ENCODE measurements at regions not wholly inside any gene's neighbourhood (a gene's known extent, or its start where the extent isn't known, plus 50 kb on each side); places are given as distances from the start of the nearest gene placed in this dataset.
A peak's percentile ranks its signal among the peaks of the same experiment; 100 is the strongest.
"Not testable (repeated sequence)": the region's sequence is repeated elsewhere in the genome, so short reads cannot be mapped to it uniquely, and the experiment has no call there.

DNA sequence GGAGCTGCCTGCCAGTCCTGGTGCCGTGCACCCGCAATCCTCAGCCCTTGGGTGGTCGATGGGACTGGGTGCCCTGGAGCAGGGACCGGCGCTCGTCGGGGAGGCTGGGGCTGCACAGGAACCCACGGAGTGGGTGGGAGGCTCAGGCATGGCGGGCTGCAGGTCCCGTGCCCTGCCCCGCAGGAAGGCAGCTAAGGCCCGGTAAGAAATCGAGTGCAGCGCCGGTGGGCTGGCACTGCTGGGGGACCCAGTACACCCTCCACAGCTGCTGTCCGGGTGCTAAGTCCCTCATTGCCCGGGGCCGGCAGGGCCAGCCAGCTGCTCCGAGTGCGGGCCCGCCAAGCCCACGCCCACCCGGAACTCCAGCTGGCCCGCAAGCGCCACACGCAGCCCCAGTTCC, 153.7 kb downstream of the FAM174A start:
- H3K36me3 Mint-ChIP-seq; H3K9me3 Mint-ChIP-seq; H3K27ac Mint-ChIP-seq; ATAC-seq; DNase-seq (ENCODE audit: low spot score in 2 of 2): not testable (repeated sequence)

DNA sequence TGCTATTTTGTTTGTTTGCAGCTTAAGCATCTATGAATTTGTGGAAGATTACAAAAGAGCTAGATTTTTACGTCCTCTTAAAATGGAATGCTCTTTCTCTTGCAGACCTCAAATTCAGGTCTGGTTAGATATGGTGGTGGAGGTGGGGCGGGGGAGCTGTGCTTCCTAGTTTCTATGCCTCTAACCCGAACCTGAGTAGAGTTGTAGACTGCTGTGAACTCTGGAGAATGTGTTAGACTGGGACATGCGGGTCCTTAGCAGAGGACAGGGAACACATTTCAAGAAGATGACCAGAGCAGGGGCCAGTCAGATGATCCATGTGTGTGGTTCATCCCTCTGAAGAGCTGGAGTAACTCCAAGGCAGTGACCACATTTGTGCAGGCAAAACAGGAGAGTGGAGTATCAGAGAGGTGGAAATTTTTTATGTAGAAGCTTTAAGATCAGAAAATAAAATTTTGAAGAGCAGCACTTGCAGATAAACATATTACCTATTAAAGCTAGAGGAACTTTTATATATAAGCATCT, 154.9 kb downstream of the FAM174A start:
- Mint-ChIP-seq H3K27ac (no peak overlapping the region), H3K9me3 (no peaks in the 10 kb centered on the region), H3K36me3 (no peaks in the 10 kb centered on the region)
- DNase-seq (ENCODE audit: low spot score in 2 of 2) (no peak), ATAC-seq (no peak)

DNA sequence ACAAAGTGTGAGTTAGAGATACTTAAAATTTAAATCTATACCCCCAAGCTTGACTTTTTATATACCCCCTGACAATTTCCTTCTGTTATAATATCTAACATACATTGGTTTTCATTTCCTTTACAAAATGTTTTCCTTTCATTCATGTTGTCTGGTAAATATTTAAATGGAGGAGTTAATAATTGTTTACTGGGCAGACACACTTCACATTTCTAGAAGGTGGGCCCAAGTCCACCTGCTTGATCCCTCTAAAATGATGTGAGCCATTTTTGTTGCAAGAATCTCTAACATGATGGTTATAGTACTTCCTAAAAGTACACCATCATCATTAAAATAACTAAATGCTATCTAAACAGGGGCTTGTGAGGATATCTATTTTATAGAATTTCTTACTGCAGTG, 155.9 kb downstream of the FAM174A start:
- no peaks in the 10 kb centered on the region for H3K36me3 Mint-ChIP-seq

DNA sequence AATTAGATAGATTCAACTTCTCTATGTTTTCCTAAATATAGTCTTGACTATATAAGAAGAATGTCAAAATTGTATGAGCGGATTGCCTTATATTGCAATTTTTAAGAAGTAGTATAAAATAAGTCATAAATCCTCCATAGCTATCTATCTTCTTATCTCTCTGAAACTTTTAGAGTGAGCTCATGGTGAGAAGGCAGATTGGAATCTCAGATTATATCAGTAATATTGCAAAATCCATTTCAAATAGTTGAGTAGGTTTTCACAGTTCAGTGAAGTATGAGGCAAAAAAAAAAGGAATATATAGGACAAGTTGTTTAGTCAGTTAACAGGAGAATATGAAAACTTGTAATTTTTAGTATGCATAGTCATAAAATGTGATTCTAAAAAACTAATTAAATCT, 156.4 kb downstream of the FAM174A start:
- H3K36me3 Mint-ChIP-seq = no peaks in the 10 kb centered on the region
- ATAC-seq = no peak
- no peak for DNase-seq (ENCODE audit: low spot score in 2 of 2)
- no peak overlapping the region for H3K27ac Mint-ChIP-seq
- no peaks in the 10 kb centered on the region for H3K9me3 Mint-ChIP-seq

More for the DNA sequence above, 155.9 kb downstream of the FAM174A start:
- Mint-ChIP-seq H3K9me3 (no peaks in the 10 kb centered on the region), H3K27ac (no peak overlapping the region)
- DNase-seq (ENCODE audit: low spot score in 2 of 2) = no peak
- no peak for ATAC-seq

DNA sequence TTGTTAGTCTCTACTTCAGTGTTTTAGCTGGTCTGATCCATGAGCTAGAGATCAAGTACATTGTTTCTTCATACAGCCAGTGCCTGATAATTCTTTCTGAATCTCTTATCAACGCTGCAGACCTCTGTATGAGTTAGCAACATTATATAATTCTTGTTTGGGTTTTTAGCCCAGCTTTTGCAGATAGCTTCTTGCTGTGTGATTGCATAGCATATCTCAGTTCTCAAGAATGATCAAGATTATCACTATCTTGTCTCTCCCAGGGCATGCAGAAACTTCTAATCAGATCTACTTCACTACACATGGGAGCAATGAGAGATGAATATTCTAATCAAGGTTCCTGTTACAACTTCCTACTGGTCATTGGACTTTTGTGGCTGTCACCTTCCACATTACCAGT, 158.3 kb downstream of the FAM174A start:
- H3K27ac Mint-ChIP-seq = no peak overlapping the region
- no peak for ATAC-seq
- no peak for DNase-seq (ENCODE audit: low spot score in 2 of 2)
- H3K9me3 Mint-ChIP-seq = no peaks in the 10 kb centered on the region
- H3K36me3 Mint-ChIP-seq = no peaks in the 10 kb centered on the region

DNA sequence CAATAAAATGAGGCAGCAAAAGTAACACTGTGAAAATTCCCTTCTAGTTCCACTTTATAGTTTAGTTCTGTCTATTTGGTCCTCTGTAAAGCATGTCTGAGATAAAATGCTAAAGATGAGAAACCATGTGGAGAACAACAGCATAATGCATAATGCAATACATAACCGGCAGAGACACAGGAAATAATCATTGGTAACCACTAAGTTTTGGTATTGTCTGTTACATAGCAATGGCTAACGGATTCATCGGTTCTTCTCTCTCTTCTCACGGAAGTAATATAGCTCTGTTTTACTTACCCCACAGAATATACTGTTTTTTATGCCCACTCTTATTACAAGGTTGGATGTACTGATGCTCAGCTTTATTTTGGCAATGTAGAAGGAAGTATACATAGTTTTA, 158.9 kb downstream of the FAM174A start:
- Mint-ChIP-seq H3K27ac (no peak overlapping the region), H3K36me3 (no peaks in the 10 kb centered on the region), H3K9me3 (no peaks in the 10 kb centered on the region)
- no peak for DNase-seq (ENCODE audit: low spot score in 2 of 2)
- ATAC-seq = no peak

DNA sequence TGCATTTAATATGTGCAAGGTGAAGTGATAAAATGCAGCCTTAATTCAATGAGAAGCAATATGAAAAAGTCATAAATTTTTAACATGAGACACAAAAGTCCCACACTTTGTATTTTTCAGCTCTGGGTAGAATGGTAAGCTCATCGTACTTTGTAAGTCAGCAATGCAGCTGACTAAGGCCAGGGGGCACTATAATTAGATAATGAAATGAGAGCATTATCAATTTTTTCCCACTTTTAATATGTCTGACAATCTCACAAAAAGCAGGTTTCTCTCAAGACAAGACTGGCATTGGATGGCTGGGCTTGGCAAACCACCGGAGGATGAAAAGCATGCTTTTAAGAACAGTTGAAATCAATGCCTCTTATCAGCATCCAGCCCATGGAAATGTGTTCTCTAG, 162.8 kb downstream of the FAM174A start:
- Mint-ChIP-seq H3K27ac (no peak overlapping the region), H3K36me3 (no peaks in the 10 kb centered on the region), H3K9me3 (peaks cover 0 to 6% of the 10 kb centered on the region in 2 donors)
- ATAC-seq (no peak), DNase-seq (ENCODE audit: low spot score in 2 of 2) (no peak)

DNA sequence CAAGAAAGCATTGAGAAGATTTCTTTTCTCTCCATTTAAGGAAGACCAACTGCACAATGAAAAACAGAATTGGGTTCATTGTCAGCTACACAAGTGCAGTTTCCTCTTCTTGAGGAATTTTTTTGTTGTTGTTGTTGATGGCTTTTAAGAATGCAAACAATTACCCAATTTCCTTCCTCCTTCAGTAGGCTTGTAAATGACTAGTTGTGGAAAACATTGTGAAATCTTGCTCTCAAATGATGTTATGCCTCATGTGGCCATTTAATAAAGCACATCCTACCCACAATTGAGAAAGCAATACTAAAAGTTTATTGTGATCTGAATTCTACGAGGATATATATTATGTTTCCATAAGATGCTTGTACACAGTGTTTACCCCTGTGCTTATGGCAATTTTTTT, 171.6 kb downstream of the FAM174A start:
- no peak overlapping the region for H3K27ac Mint-ChIP-seq
- no peaks in the 10 kb centered on the region for H3K9me3 Mint-ChIP-seq
- no peak for DNase-seq (ENCODE audit: low spot score in 2 of 2)
- no peak for ATAC-seq
- no peaks in the 10 kb centered on the region for H3K36me3 Mint-ChIP-seq

DNA sequence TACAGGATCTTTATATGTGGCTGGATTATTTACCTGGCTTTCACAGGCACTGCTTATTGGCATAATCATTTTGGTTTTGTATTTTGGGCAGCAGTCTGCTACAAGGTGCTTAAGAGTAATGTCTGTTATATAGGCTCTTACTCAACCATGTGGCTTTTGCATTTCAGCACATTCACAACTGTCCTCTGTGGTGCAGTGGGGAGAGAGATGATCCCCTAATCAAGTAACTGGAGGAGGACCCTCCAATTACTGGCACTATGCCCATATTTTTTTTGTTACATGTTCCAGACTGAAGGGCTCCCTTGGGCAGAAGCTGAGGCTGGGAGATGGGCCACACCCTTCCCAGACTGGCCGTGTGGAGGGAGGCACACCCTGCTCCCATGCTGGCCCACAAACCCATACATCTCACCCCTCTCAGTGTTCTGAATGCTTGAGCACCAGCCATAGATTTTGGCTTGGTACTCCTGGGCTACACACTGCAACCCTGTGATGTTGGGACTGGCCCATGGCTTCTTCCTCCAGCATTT, 173.5 kb downstream of the FAM174A start:
- no peaks in the 10 kb centered on the region for H3K9me3 Mint-ChIP-seq
- H3K36me3 Mint-ChIP-seq = no peaks in the 10 kb centered on the region
- DNase-seq (ENCODE audit: low spot score in 2 of 2) = no peak
- ATAC-seq = no peak
- no peak overlapping the region for H3K27ac Mint-ChIP-seq

DNA sequence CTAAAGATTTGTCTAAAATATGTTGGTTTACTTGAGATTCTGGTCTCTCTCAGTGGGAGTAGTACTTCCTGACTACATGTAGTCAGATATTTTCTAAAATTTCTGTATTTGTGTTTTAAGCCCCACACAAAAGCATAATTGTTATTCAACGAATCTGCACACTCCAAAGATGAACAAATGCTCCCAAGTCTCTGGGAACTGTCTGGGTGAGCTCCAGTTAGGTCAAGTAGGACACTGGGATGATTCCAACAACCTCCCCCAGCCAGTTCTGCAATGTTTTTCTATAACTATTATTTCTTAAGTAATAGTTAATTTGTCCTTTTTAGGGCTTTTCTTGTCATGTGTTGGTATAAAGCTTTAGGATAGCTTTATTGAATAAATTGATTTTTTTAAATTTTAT, 174.6 kb downstream of the FAM174A start:
- DNase-seq (ENCODE audit: low spot score in 2 of 2) (no peak), ATAC-seq (no peak)
- H3K9me3 Mint-ChIP-seq = no peaks in the 10 kb centered on the region
- no peak overlapping the region for H3K27ac Mint-ChIP-seq
- H3K36me3 Mint-ChIP-seq = no peaks in the 10 kb centered on the region

DNA sequence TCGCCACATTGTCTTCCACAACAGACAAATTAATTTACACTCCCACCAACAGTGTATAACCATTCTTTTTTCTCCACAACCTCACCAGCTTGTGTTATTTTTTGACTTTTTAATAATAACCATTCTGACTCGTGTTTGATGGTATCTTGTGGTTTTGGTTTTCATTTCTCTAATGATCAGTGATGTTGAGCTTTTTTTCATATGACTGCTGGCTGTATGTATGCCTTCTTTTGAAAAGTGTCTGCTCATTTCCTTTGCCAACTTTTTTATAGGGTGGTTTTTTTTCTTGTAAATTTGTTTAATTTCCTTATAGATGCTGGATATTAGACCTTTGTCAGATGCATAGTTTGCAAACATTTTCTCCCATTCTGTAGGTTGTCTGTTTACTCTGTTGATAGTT, 179.6 kb downstream of the FAM174A start:
- H3K27ac Mint-ChIP-seq; H3K9me3 Mint-ChIP-seq; ATAC-seq; H3K36me3 Mint-ChIP-seq; DNase-seq (ENCODE audit: low spot score in 2 of 2): not testable (repeated sequence)

DNA sequence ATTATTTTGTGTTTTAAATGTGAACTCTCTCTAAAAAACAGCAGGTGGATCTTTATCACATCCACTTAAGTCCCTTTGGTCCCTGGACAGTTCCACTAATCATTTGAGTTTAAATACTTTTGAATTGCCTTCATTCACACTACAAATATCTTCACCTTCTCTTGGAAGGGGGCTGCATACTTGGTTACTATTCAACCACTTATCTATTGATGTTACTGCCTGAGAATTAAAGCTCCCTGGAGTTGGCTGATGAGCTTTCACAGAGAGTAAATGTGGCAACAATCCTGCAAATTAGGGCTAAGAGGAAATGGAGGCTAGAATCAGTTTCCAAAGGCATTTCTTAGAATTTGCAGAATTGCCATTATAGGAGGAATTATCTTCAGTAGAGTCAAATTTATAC, 180.4 kb downstream of the ST8SIA4 start:
- Mint-ChIP-seq H3K36me3 (no peaks in the 10 kb centered on the region), H3K9me3 (no peaks in the 10 kb centered on the region), H3K27ac (no peak overlapping the region)
- DNase-seq (ENCODE audit: low spot score in 2 of 2) = no peak
- ATAC-seq = no peak

DNA sequence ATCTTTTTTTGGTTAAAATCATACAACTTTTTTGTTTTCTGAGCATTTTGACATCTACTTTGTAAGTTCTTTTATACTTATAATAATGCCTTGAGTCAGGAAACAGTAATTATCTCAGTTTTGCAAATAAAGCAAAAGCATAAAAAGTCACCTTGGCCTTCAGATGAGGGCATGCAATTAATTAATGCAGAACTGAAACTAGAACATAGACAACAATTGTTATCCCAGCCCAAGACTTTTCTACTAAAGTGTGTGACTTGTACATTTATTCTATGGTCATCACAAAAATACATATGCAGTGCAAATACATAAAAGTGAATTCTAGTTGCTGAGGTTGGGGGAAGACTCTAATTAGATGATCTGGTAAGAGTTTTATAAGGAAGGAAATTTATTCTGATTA, 179.9 kb downstream of the ST8SIA4 start:
- H3K9me3 Mint-ChIP-seq = no peaks in the 10 kb centered on the region
- ATAC-seq (no peak), DNase-seq (ENCODE audit: low spot score in 2 of 2) (no peak)
- H3K27ac Mint-ChIP-seq = no peak overlapping the region
- H3K36me3 Mint-ChIP-seq = no peaks in the 10 kb centered on the region

DNA sequence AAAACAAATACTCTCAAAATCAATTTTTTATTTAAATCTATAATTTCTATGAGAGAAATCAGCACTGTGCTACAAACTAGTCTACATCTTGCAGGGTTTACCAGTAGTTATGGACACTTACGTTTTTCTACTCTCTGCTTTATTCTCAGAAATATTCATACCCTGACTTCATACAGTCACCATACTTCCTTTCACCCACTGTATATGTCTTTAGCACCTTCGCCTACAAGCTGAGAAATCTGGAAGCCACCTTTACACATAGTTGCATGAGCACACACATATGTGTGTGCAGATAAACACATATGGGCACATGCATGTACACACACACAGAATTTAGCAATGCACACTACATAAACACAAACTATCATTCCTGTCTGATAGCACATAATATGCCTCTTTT, 177.0 kb downstream of the ST8SIA4 start:
- ATAC-seq (no peak), DNase-seq (ENCODE audit: low spot score in 2 of 2) (no peak)
- Mint-ChIP-seq H3K36me3 (no peaks in the 10 kb centered on the region), H3K9me3 (no peaks in the 10 kb centered on the region), H3K27ac (no peak overlapping the region)

DNA sequence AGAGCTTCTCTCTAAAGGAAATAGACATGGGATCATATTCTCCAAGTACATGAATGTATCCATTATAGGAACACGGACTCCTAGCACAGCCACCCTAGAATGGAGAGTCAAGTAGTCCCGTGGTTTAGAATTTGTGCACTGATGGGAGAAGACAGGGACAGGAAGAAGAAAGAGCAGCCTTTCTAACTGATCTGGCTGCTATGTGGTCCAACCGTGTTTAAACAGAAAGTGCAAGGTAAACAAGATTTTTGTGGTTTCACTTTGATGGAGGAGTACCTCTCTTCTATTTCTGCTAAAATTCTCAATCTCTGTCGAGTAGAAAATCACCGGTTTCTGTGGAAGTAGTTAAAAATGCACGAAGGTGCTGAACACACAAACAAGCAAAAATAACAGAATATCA, 171.3 kb downstream of the ST8SIA4 start:
- peak; percentile 72 to 83 for ATAC-seq
- Mint-ChIP-seq H3K9me3 (no peaks in the 10 kb centered on the region), H3K27ac (peak overlapping the region in 1 of 2 donors; percentile 45), H3K36me3 (no peaks in the 10 kb centered on the region)
- no peak for DNase-seq (ENCODE audit: low spot score in 2 of 2)

DNA sequence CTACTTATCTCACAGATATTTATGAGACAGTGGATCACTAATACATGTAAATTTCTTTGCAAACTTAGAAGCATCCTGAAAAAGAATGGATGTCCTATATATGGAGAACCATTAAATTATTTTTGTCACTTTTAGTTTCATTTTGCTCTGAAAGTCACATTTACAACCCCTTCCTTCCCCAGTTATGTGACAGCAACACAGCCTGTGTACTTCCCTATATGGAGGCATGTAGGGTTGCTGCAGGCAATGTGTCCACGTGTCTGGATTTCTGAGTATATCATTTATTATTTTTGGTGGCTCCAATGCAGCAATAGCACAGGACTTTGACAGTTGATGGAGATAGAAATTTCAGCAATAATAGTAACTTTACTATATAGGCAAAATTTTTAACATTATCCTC, 156.4 kb downstream of the ST8SIA4 start:
- Mint-ChIP-seq H3K27ac (no peak overlapping the region), H3K9me3 (no peaks in the 10 kb centered on the region), H3K36me3 (no peaks in the 10 kb centered on the region)
- DNase-seq (ENCODE audit: low spot score in 2 of 2) (no peak), ATAC-seq (no peak)

DNA sequence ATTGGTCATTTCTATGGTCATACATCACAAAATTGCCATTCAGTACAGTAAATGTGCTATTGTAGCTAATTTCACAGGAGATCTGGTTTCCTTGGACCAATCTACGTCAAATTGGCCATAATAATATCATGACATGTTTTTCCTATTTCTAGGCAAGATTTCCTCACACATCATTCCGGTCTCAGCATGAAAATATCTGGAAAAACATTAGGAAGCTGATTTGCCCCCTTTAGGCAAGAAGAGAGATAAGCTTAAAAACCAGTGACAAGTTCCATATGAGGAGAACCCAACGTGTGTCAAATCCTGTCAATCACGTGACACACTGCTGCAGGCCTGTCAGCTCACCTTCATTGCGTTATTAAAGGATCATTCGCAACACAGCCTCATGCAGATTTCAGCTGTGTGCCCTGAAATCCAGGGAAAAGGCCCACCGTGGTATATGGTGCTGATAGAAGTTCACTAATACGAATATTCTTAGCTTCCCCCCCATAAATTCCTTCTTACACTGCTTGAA, 153.3 kb downstream of the ST8SIA4 start:
- Mint-ChIP-seq H3K27ac (no peak overlapping the region), H3K36me3 (no peaks in the 10 kb centered on the region), H3K9me3 (no peaks in the 10 kb centered on the region)
- ATAC-seq (no peak), DNase-seq (ENCODE audit: low spot score in 2 of 2) (no peak)

DNA sequence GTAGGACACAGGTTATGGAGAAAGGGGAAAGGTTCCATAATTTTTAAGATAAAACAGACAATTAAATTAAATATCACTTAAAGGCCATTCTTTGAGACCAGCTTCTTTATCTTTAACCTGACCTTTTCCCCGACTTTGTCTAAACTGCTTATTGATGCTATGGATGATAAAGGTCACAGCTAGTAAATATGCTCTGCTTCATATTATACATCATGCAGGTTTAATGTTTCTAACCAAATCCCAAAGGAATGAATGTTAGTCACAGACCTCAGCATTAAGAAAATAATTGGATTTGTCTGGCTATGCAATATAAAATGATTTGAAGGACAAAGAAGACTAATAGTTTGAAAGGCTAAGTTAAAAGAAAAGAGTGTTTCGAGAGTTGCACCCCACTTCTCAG, 147.6 kb downstream of the ST8SIA4 start:
- Mint-ChIP-seq H3K27ac (no peak overlapping the region), H3K9me3 (no peaks in the 10 kb centered on the region), H3K36me3 (no peaks in the 10 kb centered on the region)
- DNase-seq (ENCODE audit: low spot score in 2 of 2) (no peak), ATAC-seq (no peak)

Data from activated naive CD4-positive, alpha-beta T cell treated with anti-CD3 and anti-CD28 coated beads, Interleukin-2, amount 50 U/mL, for 72 hours (primary cell).